IMR-90 (cell line): ENCODE measurements at regions not wholly inside any gene's neighbourhood (a gene's known extent, or its start where the extent isn't known, plus 50 kb on each side); places are given as distances from the start of the nearest gene placed in this dataset.

ENCODE experiments used
- ATAC-seq: fragments of 200-7000 bp; cut with Tn5 transposase; 2 replicates; pipeline ENCODE4 v1.9.1; 2020; ENCODE audit warnings: low read depth, mild to moderate bottlenecking, moderate library complexity
- BruUV-seq: library from RNA; stranded (reverse); fragments of 400-500 nt; replicated peaks from 2 replicates; lab custom pipeline; 2021; lab: Mats Ljungman, UMichigan
- CTCF ChIA-PET: fragments of 300-600 bp; formaldehyde crosslinking; extraction: SDS; loops from one replicate; lab custom pipeline; 2021; ENCODE audit warnings: antibody characterized with exemption; lab: Yijun Ruan, JAX
- POLR2A ChIA-PET: fragments of 300-600 bp; sonication (Branson Sonifier 250); formaldehyde crosslinking; loops from one replicate; lab custom pipeline; 2022; ENCODE audit warnings: antibody characterized with exemption; ENCODE audit not compliant: unreplicated experiment; lab: Charles Lee
- DNase-seq: peaks from one replicate; pipeline ENCODE4 v3.0.0; 2013
- H2AFZ ChIP-seq: replicated peaks from 2 replicates; pipeline ENCODE3; 2013; ENCODE audit warnings: low read length, mild to moderate bottlenecking; ENCODE audit not compliant: poor library complexity
- H2AK5ac ChIP-seq: 2 replicates; pipeline ENCODE4 v1.6.1; 2013; ENCODE audit warnings: low read depth, low read length, inconsistent platforms
- H2AK9ac ChIP-seq: replicated peaks from 2 replicates; pipeline ENCODE3; 2013; ENCODE audit warnings: mild to moderate bottlenecking, low read depth, low read length, moderate library complexity; ENCODE audit not compliant: poor library complexity
- H2BK120ac ChIP-seq: 2 replicates; pipeline ENCODE4 v1.6.1; 2013; ENCODE audit warnings: low read depth, low read length, inconsistent platforms
- H2BK15ac ChIP-seq: 3 replicates; pipeline ENCODE4 v1.6.1; 2013; ENCODE audit warnings: low read depth, low read length, inconsistent platforms
- H2BK20ac ChIP-seq: 2 replicates; pipeline ENCODE4 v1.6.1; 2013; ENCODE audit warnings: low read depth, mild to moderate bottlenecking, inconsistent platforms, low read length, moderate library complexity
- H2BK5ac ChIP-seq: 2 replicates; pipeline ENCODE4 v1.6.1; 2013; ENCODE audit warnings: mild to moderate bottlenecking, low read depth, low read length, inconsistent platforms; ENCODE audit not compliant: poor library complexity, severe bottlenecking
- H3K14ac ChIP-seq: replicated peaks from 2 replicates; pipeline ENCODE4 v1.6.1; 2013; ENCODE audit warnings: low read depth, low read length, inconsistent platforms
- H3K18ac ChIP-seq: 2 replicates; pipeline ENCODE4 v1.6.1; 2013; ENCODE audit warnings: low read depth, low read length, control low read depth
- H3K23ac ChIP-seq: 2 replicates; pipeline ENCODE4 v1.6.1; 2013; ENCODE audit warnings: low read depth, low read length, inconsistent platforms
- H3K27ac ChIP-seq: 2 replicates; pipeline ENCODE4 v1.5.1; 2013; ENCODE audit warnings: mild to moderate bottlenecking, control low read depth, low read length; ENCODE audit not compliant: insufficient read depth
- H3K27me3 ChIP-seq: 2 replicates; pipeline ENCODE4 v1.6.1; 2013; ENCODE audit warnings: low read length; ENCODE audit not compliant: control insufficient read depth, insufficient read depth
- H3K36me3 ChIP-seq: 2 replicates; pipeline ENCODE4 v1.6.1; 2013; ENCODE audit warnings: low read length, mixed read lengths; ENCODE audit not compliant: control insufficient read depth, insufficient read depth
- H3K4ac ChIP-seq: 2 replicates; pipeline ENCODE4 v1.6.1; 2013; ENCODE audit warnings: low read depth, low read length, inconsistent platforms
- H3K4me1 ChIP-seq: 2 replicates; pipeline ENCODE4 v1.6.1; 2013; ENCODE audit warnings: low read length, mixed read lengths; ENCODE audit not compliant: control insufficient read depth, insufficient read depth
- H3K4me2 ChIP-seq: 2 replicates; pipeline ENCODE4 v1.6.1; 2013; ENCODE audit warnings: low read depth, mild to moderate bottlenecking, control low read depth, low read length, moderate library complexity
- H3K4me3 ChIP-seq: 2 replicates; pipeline ENCODE4 v1.5.1; 2013; ENCODE audit warnings: low read depth, mild to moderate bottlenecking, control low read depth, low read length, moderate library complexity; ENCODE audit not compliant: insufficient read depth
- H3K56ac ChIP-seq: 2 replicates; pipeline ENCODE4 v1.6.1; 2013; ENCODE audit warnings: low read length, inconsistent platforms; ENCODE audit not compliant: insufficient read depth; ENCODE audit errors: extremely low read depth
- H3K79me1 ChIP-seq, 2 experiments: 2 replicates each; pipeline ENCODE4 v1.6.1; 2013; ENCODE audit warnings: low read length in 2 of 2, inconsistent platforms in 1 of 2, low read depth in 1 of 2
- H3K9ac ChIP-seq: 2 replicates; pipeline ENCODE4 v1.6.1; 2013; ENCODE audit warnings: low read depth, low read length, control low read depth
- H3K9me1 ChIP-seq: 2 replicates; pipeline ENCODE4 v1.6.1; 2013; ENCODE audit warnings: low read length, inconsistent platforms; ENCODE audit not compliant: insufficient read depth
- H3K9me3 ChIP-seq: 2 replicates; pipeline ENCODE4 v1.6.1; 2013; ENCODE audit warnings: low read length; ENCODE audit not compliant: control insufficient read depth, insufficient read depth
- H4K20me1 ChIP-seq: 2 replicates; pipeline ENCODE4 v1.6.1; 2013; ENCODE audit warnings: low read length, inconsistent platforms; ENCODE audit not compliant: insufficient read depth
- H4K5ac ChIP-seq: 2 replicates; pipeline ENCODE4 v1.6.1; 2013; ENCODE audit warnings: mild to moderate bottlenecking, low read depth, low read length, control low read depth
- H4K8ac ChIP-seq, 2 experiments: 2 replicates each; pipeline ENCODE4 v1.6.1; 2013; ENCODE audit warnings: low read depth in 2 of 2, low read length in 2 of 2, control low read depth in 1 of 2, inconsistent platforms in 1 of 2
- H4K91ac ChIP-seq: 2 replicates; pipeline ENCODE4 v1.6.1; 2013; ENCODE audit warnings: low read depth, low read length, inconsistent platforms; ENCODE audit not compliant: insufficient read depth
- BHLHE40 ChIP-seq: fragments of 150-350 bp; IDR thresholded peaks from 2 replicates; pipeline ENCODE4 v1.6.1; 2016; ENCODE audit warnings: mild to moderate bottlenecking, low read depth, low read length
- FOS ChIP-seq: fragments of 150-350 bp; IDR thresholded peaks from 2 replicates; pipeline ENCODE4 v1.6.1; 2016; ENCODE audit warnings: low read depth, low read length
- MXI1 ChIP-seq: IDR thresholded peaks from 2 replicates; pipeline ENCODE4 v1.6.1; 2012; ENCODE audit warnings: low read depth, mild to moderate bottlenecking, low read length, moderate library complexity, borderline replicate concordance
- NFE2L2 ChIP-seq: fragments of 150-350 bp; IDR thresholded peaks from 2 replicates; pipeline ENCODE4 v1.6.1; 2016; ENCODE audit warnings: low read depth, mild to moderate bottlenecking, low read length
- POLR2A ChIP-seq: IDR thresholded peaks from 2 replicates; pipeline ENCODE4 v1.6.1; 2012; ENCODE audit warnings: mild to moderate bottlenecking, low read depth, low read length
- RAD21 ChIP-seq: IDR thresholded peaks from 2 replicates; pipeline ENCODE4 v1.6.1; 2012; ENCODE audit warnings: low read length, improper control_type of control experiment
- RCOR1 ChIP-seq: IDR thresholded peaks from 2 replicates; pipeline ENCODE4 v1.6.1; 2012; ENCODE audit warnings: mild to moderate bottlenecking, low read length, improper control_type of control experiment; ENCODE audit not compliant: insufficient replicate concordance
- SMC3 ChIP-seq: fragments of 150-350 bp; IDR thresholded peaks from 2 replicates; pipeline ENCODE4 v1.6.1; 2016; ENCODE audit warnings: low read depth, mild to moderate bottlenecking, antibody characterized with exemption, low read length, moderate library complexity
- WGBS, 2 experiments: methylation state at CpG; one replicate each; pipeline versions ENCODE4 v1.1.5 to v1.1.7; 2013; ENCODE audit warnings: missing lambda C conversion rate in 2 of 2; ENCODE audit not compliant: insufficient read length in 1 of 2; ENCODE audit errors: extremely low coverage in 2 of 2; 5-methylcytosine and 5-hydroxymethylcytosine counted together
- dilution Hi-C: fragments of 300-500 bp; cut with HindIII; formaldehyde crosslinking; loops from one replicate; pipeline ENCODE4 v1.14.3; 2018; ENCODE audit warnings: low sequenced_read_pairs; ENCODE audit not compliant: unreplicated experiment
- in situ Hi-C: fragments of 300-500 bp; cut with MboI; formaldehyde crosslinking; loops from 3 replicates; pipeline ENCODE4 v1.14.3; 2019; ENCODE audit warnings: low sequenced_read_pairs, inconsistent platforms, mixed read lengths
- intact Hi-C: fragments of 100-400 bp; cut with micrococcal nuclease; formaldehyde crosslinking; loops from 2 replicates; pipeline ENCODE4 v1.10.0; 2022
- TF ChIP-seq, protein P1 (sequence below): conservative IDR thresholded peaks from 2 replicates; pipeline ENCODE4 v1.5.1; 2012; ENCODE audit warnings: mild to moderate bottlenecking, low read depth, low read length, improper control_type of control experiment

DNA sequence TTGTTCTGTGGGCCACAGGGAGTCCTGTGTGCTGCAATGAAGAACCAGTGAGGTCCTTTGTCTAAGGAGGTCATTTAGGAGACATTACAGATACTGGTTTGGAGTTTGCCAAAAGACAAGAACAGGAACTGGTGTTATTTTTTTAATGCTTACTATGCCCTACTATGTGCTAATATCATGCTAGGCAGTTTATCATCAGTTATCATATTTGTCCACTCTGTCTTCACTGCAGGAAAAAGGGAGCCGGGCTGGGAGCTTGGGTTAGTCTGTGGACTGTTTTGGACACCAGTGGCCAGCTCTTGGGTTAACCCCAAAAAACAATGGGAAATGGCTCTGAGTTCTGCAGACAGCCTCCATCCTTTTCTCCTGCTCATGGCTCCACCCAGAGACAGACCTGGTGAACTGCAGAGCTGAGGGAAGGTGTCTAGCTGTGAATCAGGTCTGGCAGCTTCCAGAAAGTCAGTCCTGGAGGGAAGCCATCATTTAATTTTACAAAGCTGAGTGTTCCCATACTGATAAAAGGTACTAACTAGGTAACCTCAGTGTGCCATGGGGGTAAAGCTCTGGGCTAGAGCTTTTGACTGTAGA lies 101.2 kb upstream of the ZNF746 start:
- Histone ChIP-seq H3K4me2 (no peak overlapping the region), H2AK5ac (no peak overlapping the region), H3K4me3 (no peak overlapping the region), H3K27ac (no peak overlapping the region), H4K20me1 (peaks cover 3% of the 10 kb centered on the region; the same call in 1 of the 2 replicates), H3K9ac (no peak overlapping the region), H3K56ac (no peak overlapping the region), H3K14ac (no peak overlapping the region), H3K23ac (no peak overlapping the region), H2AFZ (no peak overlapping the region), H3K79me1 (peaks cover 9 to 28% of the 10 kb centered on the region in 2 experiments; a peak in 3 of 4 replicates), H3K4me1 (no peaks in the 10 kb centered on the region), H3K9me3 (no peaks in the 10 kb centered on the region), H3K27me3 (no peaks in the 10 kb centered on the region), H2AK9ac (no peak overlapping the region), H4K91ac (no peak overlapping the region), H2BK5ac (no peak overlapping the region), H2BK15ac (no peak overlapping the region), H2BK20ac (no peak overlapping the region), H2BK120ac (no peak overlapping the region), H3K18ac (no peak overlapping the region), H4K5ac (no peak overlapping the region), H3K9me1 (peaks cover 7% of the 10 kb centered on the region; the same call in 1 of the 2 replicates), H3K4ac (no peak overlapping the region), H3K36me3 (peaks cover 36% of the 10 kb centered on the region), H4K8ac (no peak overlapping the region)
- peak; percentile 38 for DNase-seq
- ChIA-PET CTCF (interaction anchor here (0.6 to 1.0 kb wide), 3 partner anchors 18 to 289 kb away, joined by 3 to 5 read pairs (median 3); no protein-coding TSS in a partner anchor), POLR2A (no interaction called here)
- TF ChIP-seq SMC3 (peak; percentile 29; the same call in 1 of the 2 replicates), MXI1 (no peak), BHLHE40 (no peak), FOS (no peak), RCOR1 (no peak), RAD21 (peak; percentile 44), NFE2L2 (no peak), POLR2A (no peak)
- TF ChIP-seq, protein P1, sequence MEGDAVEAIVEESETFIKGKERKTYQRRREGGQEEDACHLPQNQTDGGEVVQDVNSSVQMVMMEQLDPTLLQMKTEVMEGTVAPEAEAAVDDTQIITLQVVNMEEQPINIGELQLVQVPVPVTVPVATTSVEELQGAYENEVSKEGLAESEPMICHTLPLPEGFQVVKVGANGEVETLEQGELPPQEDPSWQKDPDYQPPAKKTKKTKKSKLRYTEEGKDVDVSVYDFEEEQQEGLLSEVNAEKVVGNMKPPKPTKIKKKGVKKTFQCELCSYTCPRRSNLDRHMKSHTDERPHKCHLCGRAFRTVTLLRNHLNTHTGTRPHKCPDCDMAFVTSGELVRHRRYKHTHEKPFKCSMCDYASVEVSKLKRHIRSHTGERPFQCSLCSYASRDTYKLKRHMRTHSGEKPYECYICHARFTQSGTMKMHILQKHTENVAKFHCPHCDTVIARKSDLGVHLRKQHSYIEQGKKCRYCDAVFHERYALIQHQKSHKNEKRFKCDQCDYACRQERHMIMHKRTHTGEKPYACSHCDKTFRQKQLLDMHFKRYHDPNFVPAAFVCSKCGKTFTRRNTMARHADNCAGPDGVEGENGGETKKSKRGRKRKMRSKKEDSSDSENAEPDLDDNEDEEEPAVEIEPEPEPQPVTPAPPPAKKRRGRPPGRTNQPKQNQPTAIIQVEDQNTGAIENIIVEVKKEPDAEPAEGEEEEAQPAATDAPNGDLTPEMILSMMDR: peak; percentile 37
- dilution Hi-C loops (no loop called here), intact Hi-C loops (loop anchor here (10.0 kb wide), 1 partner anchor 284 kb away; no protein-coding TSS in a partner anchor), in situ Hi-C loops (no loop called here)
- peak; percentile 79 for ATAC-seq
- no CpG with 5 or more reads among the region's 1 CpG for WGBS, 2 experiments
- no TSS peak for BruUV-seq
